NCI-H748 (cell line): ENCODE measurements at regions not wholly inside any gene's neighbourhood (a gene's known extent, or its start where the extent isn't known, plus 50 kb on each side); places are given as distances from the start of the nearest gene placed in this dataset.

Source experiments
- DNase-seq: peaks from one replicate; lab custom pipeline; 2025; ENCODE audit not compliant: unreplicated experiment; lab: John Stamatoyannopoulos, UW

DNA sequence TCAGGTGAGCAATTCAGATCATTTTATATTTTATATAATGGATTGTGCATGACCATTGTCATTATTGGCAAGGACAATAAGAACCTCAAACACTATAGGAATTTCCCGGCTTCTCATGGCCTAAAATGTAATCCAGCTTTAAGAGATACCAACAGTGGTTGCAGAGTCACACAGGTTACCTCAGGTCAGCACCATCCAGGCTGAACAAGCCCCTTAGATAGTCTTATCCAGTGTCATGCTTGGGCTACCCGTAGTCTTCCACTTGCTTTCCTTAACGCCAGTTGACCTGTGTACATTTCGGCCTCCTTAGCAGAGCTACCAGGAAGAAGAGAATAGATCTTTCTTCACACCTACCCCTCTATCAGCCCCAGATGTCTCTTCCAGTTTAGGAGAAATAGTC lies 293.3 kb upstream of the SYT4 start:
- no peak for DNase-seq

DNA sequence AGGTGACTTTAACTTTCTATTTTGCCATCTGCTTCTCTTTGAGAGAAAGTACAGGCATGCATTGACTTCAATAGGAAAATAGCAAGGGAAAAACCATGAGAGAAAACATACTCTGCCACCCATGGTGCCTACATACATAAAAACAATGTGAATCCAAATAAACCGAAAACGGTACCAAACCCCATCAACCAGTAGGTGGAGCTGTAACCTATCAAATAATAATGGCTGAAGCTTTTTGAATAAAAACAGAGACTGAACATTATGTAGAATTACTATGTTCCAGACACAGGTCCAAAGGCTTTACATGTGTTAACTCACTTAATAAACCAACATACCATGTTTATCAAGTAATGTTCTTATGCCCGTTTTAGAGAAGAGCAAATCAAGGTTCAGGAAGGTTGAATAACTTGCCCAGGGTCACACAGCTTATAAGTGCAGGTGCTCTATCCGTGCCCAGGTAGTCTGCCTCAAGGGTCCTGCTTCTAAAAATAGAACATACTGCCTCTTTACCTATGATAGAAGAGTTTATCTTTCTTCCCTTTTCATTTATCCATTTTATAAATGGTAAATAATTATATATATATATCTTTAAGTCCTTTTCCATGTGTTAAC lies 293.9 kb upstream of the SYT4 start:
- DNase-seq = peak; percentile 84

DNA sequence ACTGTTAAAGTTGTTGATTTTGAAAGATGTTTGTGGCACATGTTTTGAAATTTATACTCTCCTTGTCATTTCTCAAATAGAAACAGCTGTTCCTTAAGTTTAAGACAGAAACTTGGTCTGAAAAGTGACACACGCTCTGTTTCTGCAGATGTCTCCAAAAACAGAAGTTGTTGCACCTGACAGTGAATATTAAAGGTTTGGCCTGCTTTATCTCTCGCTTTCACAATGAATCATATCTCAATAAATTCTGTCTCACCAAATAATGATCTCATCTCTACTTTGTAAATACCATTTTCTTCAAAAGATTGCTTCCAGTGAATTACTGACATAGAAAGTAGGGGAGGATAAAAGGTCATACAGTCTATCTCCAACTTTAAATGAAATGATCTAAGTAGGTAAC lies 294.9 kb upstream of the SYT4 start:
- DNase-seq = no peak

DNA sequence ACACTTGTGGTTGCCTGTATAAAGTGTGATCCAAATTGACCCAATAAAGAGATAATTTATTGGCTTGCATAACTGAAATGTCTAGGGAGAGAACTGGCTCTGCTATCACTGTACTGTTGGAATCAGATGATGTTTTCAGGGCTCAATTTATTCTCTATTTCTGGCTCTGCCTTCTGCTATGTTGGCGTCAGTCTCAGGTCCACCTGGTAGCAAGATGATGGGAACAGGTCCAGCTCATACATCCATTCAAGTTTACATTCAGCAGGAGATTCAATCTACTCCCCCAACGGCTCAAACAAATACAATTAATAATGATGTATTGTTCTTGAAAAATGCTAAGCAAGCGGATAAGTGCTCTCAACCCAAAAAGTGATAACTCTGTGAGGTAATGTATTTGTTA lies 297.7 kb upstream of the SYT4 start:
- peak; percentile 95 for DNase-seq

DNA sequence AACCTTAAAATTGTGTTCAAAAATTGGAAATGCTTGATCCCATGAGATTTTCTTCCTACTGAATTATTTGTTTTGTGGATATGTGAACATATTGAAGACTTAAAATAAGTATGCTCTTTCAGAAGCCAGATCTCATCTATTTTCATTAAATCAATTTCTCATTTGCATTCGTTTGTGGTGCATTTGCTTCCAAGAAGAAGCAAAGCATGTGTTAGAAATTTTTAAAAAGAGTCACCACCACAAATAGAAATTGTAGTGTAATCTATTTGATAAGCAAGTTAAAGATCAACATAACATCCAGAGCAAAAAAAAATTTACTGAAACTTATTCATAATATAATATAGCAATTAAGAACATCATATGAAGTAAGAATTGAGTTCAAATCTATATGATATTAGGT lies 300.9 kb upstream of the SYT4 start:
- DNase-seq = no peak

DNA sequence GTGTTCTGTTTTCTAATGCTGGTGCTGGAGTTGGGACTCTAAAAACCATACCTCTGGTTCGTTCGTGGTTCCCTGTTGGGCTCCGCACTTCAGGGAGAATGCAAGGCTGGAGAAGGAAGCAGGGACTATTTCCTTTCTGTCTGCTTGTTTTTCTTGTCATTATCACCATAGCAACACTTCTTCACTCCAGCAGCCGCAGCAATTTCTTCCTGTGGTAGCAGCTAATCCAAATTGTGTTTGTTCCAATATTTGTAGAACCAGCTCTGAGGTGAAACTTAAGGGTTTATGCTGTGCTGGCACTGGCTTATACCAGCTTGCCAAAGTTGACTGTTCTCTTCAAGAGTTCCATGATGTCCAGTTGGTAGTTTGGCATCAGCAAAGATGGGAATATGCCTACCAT lies 301.4 kb upstream of the SYT4 start:
- peak; percentile 93 for DNase-seq

DNA sequence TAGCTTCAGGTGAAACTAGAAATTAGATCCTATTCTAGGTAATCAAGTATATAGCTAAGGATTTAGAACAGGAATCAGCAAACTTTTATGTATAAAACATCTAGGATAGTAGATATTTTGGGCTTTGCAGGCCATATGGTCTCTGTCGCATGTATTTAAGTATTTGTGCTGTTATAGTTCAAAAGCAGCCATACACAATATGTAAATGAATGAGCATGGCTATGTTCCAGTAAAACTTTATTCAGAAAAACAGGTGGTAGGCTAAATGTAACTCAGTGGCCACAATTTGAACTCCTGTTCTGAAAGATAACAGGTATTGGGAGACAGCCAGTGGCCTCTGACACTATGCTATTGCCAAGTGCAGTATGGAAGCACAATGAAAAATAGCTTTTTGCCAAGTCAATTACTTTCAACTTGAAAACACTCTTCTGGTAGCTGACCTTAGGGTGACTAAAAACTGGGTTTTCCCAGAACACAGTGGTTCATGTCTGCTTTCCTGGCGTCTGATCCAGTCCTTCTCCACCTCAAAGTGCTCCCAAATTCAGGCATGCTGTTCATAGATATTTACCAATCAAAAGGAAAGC lies 304.7 kb upstream of the SYT4 start:
- DNase-seq = no peak

DNA sequence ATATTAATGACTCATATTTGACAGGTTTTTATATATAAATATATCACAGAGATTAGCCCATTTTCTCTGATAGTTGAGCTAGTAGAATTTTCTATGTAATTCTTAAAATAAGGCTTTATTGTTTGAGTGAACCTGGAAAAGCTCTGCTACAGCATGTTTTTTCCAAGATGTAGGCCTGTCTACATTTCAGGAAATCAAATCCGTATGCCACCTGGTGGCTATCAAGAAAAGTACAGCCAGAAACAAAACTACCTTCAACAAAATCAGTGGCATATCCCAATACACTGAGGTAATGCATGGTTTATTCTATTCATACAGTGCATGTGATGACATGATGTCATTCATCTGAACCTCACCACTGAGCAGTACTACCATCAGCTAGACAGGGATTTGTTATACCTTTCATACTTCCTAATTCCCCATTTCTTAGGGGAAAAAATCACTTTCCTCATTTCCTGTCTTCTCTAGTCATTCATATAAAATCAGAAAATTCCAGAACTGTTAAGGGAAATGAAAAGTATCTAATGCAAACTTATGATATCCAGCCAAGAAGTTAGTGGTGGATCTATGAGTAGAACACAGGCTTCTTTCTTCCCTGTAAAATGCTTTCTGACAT lies 310.4 kb upstream of the SYT4 start:
- DNase-seq = peak; percentile 83

DNA sequence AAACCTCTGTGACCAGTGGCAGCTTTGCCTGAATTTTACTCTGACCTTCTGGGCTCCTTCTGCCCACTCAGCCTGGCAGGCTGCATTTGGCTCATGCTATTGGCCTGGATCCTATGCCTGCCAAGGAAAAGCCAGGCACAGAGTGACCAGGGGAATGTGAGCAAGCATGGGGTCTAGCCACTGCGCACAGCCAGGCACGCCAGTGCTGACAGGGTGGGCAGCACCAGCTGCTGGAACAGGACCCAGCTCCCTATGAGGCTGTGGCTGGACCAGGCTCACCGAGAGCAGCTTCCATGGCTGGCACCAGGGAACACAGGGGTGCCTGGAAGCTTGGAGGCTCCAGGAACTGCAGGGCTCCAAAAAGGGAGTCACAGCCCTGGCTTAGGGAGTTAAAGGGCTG lies 311.5 kb upstream of the SYT4 start:
- DNase-seq = no peak

DNA sequence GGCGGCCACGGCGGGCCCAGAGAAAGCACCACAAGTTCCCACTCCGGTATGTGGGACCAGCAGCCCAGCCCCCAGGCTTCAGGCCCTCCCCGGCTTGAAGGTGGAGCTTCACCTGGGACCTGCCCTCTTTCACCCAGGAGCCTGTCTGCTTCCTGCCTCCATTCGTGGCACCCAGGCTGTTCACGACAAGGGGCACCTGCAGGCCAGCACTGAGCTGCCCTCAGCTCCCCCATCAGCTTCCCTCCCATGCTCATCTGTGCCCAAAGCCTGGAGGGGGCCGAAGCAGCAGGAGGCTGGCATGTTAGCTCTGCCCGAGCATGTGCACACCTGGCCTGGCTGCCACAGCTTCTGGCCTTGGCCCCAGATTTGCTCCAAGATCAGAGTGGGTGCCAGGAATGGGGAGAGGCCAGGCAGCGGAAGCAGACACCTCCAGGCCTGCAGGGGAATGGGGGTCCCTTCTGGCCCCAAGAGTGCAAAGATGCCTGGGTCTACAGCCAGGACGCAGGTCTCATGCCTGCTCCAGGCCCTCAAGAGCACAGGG lies 312.4 kb upstream of the SYT4 start:
- DNase-seq = no peak

DNA sequence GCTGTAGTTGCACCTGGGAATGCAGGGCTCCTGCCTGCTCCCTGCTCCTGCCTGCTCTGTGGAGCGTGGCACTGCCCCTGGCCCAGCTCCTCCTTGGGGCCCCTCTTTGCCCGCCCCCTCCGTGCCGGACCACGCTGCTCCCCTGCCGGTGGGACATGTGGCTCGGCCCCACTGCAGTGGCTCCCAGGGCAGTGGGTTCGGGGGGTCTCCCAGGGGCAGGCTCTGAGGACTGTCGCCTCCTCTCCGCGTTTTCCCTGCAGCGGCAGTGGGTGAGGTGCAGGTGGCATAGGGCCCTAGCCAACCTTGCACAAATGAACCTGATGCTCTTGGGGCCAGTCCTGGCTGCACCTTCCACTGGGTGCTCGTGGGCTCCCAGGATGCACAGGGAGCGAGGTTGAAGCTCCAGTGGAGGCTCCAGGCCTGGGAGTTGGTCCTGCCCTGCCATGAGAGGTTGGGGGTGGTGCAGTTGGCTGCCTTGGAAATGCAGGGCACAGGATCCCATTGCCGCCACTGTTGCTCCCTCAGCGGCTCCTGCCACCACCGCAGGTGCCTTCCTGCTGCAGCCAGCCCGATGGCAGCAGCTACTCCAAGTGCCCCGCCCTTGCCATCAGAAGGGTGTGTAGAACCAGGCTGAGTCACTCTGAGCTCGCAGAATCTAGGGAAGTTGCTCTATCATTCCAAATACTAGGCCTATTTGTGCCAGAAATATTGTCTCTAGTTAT lies 313.1 kb upstream of the SYT4 start:
- peak; percentile 25 for DNase-seq

DNA sequence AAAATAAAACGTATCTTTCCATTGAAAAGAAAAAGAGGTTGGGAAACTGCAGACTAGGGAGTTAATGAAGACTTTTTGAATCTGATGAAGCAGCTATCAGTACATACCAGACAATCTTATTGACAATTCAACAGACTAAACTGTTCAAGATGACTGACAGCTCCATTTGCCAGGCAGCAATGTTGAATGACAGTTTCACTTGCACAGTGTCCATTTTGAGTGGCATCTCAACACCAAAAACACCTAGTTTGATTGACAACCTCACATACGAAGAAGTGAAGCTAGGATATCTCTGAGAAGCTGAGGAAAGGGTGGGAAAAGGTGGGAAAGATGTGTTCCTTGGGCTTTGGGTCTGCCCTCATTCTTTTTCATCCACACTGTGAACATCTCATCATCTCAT lies 315.0 kb upstream of the SYT4 start:
- DNase-seq = no peak

DNA sequence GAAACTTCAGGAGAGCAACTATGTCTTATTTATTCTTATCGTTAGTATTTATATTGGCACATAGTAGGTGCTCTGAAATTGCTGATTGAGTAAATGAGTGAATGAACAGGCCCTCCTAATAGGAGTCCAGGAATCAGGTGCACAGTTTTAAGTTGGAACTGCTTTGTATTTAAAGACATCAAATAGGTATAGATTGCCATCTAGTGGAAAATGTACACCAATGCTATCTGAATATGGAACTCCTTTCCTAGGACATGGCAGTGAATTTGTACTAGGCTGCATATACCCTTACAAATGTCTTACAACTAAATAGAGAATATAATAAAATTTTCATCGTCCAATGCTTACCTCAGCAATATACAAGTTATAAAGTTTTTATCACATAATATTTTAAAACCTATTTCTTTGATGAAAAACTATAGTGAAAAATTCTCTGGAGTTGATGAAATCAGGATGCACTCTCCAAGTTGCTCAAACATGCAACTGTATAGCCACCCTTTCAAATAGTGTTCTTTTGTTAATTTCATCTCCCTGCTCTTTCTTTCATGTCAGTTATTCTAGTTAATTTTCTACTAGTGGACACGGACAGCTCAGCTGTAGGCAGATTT lies 318.9 kb upstream of the SYT4 start:
- peak; percentile 78 for DNase-seq

DNA sequence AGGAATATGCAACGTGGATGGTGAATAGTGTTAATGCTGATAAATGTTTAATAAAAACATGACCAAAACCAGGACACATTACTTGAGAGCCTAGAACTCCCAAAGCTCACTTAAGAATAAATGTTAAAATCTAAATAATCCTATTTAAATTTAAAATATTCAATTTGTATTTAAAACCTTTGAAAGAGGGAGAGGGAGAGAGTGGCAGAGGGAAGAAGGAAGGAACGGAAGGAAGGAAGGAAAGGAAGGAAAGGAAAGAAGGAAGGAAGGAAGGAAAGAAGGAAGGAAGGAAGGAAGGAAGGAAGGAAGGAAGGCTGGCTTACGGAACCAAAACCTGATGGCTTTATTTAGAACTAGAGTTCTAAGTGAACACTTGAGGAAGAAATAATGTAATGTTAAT lies 324.1 kb upstream of the SYT4 start:
- DNase-seq = no peak

DNA sequence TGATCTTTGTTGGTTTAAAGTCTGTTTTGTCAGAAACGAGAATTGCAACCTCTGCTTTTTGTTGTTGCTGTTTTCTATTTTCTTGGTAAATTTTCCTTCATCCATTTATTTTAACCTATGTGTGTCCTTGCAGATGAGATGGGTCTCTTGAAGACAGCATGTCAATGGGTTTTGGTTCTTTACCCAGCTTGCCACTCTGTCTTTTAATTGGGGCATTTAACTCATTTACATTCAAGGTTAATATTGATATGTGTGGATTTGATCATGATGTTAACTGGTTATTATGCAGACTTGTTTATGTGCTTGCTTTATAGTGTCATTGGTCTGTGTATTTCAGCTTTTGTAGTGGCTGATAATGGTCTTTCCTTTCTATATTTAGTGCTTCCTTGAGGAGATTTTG lies 327.9 kb upstream of the SYT4 start:
- no peak for DNase-seq

DNA sequence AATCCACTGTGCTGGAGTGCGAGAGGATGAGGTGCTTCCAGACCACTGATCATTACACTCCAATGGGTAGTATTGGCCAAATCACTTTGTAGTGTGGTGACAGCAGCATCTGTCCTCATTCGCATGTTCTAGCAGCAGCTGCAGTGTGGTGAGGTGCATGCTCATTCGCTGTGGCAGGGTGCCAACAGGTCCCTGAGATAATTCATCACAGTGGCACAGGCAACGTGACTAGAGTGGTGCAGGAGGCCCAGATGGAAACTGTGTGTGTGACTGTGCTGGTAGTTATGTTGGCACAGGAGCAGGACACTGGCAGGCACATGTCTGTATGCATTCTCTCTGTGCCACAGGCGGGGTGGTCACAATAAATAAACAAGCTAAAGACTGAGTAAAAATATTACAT lies 329.5 kb upstream of the SYT4 start:
- DNase-seq = peak; percentile 33

DNA sequence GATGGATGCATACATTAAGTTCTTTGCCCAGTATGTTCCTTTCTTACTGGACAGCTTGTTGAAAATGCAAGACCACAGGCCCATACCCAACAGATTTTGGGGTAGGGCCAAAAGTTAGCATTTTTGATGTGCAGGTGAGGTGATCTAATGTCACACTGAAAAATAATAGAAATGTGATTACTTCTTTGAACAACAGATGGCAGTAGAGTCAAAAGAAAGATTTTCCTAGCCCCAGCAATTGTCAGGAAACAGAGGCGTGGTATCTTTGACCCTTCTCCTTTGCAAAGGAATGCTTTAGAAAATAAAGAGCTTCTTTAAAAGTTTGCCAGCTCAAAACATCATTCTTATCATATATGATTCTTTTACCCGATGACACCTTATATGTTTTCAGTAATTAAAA lies 343.6 kb upstream of the SYT4 start:
- peak; percentile 65 for DNase-seq

DNA sequence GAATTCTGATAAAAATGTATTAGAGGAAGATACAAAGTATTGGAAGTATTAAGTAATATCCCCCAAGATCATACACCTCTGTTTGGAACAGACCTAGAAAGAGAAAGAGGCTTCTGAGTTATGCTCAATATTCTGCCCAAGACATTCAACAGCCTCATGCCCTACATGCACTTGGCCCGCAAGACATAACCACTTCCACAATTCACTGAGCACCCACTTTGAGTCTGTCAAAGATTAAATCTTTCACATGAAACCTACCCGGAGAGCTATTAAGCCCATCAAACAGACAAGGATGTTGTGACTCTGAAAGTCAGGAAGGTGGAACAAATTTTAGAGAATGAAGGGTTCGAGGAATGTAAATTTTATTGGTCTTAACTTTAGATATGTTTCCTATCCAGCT lies 344.7 kb upstream of the SYT4 start:
- no peak for DNase-seq

DNA sequence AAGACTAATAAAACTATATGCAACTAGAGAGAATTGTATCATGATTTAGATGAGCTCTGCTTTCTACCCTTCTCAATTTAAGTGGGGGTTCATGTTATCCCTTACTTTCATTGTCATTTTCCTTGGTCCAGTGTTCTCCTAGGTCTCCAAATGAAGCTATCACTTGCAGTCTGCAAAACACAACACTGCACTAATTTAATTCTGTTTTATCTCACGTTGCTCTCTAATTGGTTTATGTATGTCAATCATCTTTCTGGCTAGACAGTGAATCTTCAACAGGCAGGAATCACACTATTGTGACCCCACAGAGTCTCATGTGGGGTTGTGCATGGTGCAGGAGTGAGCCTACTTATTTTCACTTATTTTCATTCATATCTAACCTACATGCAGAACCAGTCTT lies 348.3 kb upstream of the SYT4 start:
- no peak for DNase-seq

DNA sequence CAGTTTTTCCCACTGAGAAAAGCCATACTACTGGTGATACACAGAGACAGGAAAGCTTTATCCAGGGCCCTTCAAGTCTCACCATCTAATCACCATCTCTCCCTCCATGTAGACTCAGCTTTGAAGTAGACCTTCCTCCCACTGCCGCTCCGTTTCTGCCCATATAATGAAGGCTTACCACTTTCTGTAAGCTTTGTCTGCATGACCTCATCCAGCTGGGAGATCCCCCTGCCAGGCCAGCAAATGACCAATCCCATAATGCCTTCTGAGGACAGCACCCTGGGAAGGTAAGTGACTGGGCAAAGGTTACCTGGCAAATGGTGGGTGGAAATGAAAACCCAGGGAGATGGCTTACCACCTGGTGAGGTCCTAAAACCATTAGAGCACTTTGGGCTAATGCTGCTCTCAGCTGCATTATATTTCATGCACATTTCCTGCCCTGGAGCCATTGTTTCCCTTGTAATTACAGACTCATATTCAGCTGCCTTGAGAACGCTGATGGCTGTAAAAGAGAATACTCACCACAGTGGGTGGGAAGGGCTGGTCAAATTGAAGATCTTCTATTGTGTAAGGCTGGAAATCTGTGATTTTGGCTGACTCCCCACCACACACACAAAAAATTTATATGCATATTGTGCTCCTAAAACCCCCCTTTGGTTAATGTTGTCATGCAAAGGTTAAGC lies 350.7 kb upstream of the SYT4 start:
- peak; percentile 100 for DNase-seq

DNA sequence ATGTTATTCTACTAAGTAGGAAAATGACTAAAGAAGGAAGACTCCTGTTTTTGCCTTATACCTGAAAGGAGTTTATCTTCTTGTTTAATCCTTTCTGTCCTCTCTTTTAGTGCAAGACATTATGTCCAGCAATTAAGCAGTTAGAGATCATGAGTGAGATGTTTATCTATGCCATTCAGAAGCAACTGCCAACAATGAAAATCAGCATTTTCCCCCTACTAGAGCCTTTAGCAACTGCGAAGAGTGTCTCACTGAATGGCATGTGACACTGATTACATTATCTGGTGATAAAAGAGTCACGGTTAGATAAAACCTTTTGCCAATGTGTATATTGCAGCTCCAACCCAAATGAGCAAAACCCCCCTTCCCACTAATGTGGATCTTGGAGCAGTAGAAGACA lies 357.7 kb upstream of the SYT4 start:
- DNase-seq = peak; percentile 99
